ENCODE measurements at regions not wholly inside any gene's neighbourhood (a gene's known extent, or its start where the extent isn't known, plus 50 kb on each side); places are given as distances from the start of the nearest gene placed in this dataset.
"Not testable (repeated sequence)": the region's sequence is repeated elsewhere in the genome, so short reads cannot be mapped to it uniquely, and the experiment has no call there.

- no peak for DNase-seq
These were observed 201.6 kb downstream of the IPMK start for GRCh38 chr10:58066126-58066525.

- no peak for DNase-seq
These were observed 202.2 kb downstream of the IPMK start for GRCh38 chr10:58065529-58065815.

GRCh38 chr10:58064714-58065528 lies 202.8 kb downstream of the IPMK start:
- peak; percentile 46 for DNase-seq

- DNase-seq, result no peak
These were observed 203.7 kb downstream of the IPMK start for GRCh38 chr10:58063861-58064480.

- not testable (repeated sequence) for DNase-seq
These were observed 209.0 kb downstream of the IPMK start for GRCh38 chr10:58058683-58059082.

- no peak for DNase-seq
These were observed 212.8 kb downstream of the IPMK start for GRCh38 chr10:58054881-58055280.

GRCh38 chr10:58052772-58053171 lies 214.9 kb downstream of the IPMK start:
- no peak for DNase-seq

- no peak for DNase-seq
These were observed 217.1 kb downstream of the IPMK start for GRCh38 chr10:58050575-58050974.

- no peak for DNase-seq
These were observed 218.8 kb downstream of the IPMK start for GRCh38 chr10:58048936-58049335.

- no peak for DNase-seq
These were observed 223.6 kb downstream of the IPMK start for GRCh38 chr10:58044072-58044471.

- DNase-seq, result no peak
These were observed 225.8 kb downstream of the IPMK start for GRCh38 chr10:58041901-58042300.

- no peak for DNase-seq
These were observed 237.5 kb downstream of the IPMK start for GRCh38 chr10:58030208-58030607.

GRCh38 chr10:58028597-58029366 lies 238.9 kb downstream of the IPMK start:
- DNase-seq, result peak; percentile 8

GRCh38 chr10:58027426-58027825 lies 240.3 kb downstream of the IPMK start:
- DNase-seq, result no peak

- DNase-seq, result no peak
These were observed 241.7 kb downstream of the IPMK start for GRCh38 chr10:58026036-58026435.

GRCh38 chr10:58023341-58024073 lies 244.2 kb downstream of the IPMK start:
- DNase-seq, result no peak

GRCh38 chr10:58019863-58020537 lies 247.7 kb downstream of the IPMK start:
- no peak for DNase-seq

- DNase-seq, result no peak
These were observed 249.9 kb downstream of the IPMK start for GRCh38 chr10:58017719-58018367.

GRCh38 chr10:58016614-58017013 lies 251.1 kb downstream of the IPMK start:
- DNase-seq, result no peak

GRCh38 chr10:58014436-58014835 lies 253.3 kb downstream of the IPMK start:
- no peak for DNase-seq

GRCh38 chr10:58013406-58013805 lies 254.3 kb downstream of the IPMK start:
- no peak for DNase-seq
